ENCODE measurements at regions not wholly inside any gene's neighbourhood (a gene's known extent, or its start where the extent isn't known, plus 50 kb on each side); places are given as distances from the start of the nearest gene placed in this dataset.

DNA sequence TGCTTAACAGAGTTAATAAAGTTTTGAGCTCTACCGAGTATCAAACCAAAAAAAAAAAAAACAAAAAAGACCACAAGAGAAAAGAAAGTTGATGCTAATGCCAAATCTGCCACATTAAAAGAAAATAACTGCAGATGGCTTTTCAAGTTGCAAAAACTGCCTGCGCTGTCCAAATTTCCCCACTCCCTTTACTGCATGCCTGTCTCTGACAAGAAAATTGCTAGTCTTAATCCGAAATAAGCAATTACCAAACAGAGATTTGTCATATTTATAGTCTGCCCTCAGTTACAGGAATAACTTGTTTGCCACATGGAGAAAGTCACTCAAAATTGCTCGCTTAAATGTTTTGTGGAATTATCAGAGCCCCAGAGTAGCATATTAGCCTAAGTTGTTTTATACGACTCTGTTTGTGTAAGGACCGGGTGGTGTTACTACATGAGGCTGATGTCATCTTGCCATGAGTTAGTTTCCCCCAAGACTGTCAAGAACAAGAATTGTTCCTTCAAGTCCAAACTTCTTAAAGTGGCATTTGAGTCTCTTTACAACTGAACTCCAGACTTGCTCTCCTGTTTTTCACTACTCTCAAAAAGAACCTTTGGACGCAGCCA lies 160.9 kb downstream of the CEP120 start:
- DNase-seq (ENCODE audit: low read depth), result no peak
- in situ Hi-C loops (cut with HindIII; ENCODE audit: low sequenced_read_pairs), result no loop called here
- TF ChIP-seq, protein P1, sequence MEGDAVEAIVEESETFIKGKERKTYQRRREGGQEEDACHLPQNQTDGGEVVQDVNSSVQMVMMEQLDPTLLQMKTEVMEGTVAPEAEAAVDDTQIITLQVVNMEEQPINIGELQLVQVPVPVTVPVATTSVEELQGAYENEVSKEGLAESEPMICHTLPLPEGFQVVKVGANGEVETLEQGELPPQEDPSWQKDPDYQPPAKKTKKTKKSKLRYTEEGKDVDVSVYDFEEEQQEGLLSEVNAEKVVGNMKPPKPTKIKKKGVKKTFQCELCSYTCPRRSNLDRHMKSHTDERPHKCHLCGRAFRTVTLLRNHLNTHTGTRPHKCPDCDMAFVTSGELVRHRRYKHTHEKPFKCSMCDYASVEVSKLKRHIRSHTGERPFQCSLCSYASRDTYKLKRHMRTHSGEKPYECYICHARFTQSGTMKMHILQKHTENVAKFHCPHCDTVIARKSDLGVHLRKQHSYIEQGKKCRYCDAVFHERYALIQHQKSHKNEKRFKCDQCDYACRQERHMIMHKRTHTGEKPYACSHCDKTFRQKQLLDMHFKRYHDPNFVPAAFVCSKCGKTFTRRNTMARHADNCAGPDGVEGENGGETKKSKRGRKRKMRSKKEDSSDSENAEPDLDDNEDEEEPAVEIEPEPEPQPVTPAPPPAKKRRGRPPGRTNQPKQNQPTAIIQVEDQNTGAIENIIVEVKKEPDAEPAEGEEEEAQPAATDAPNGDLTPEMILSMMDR (IDR thresholded peaks at IDR 0.05; ENCODE audit: low read depth, low read length, missing control alignments), result no peak

DNA sequence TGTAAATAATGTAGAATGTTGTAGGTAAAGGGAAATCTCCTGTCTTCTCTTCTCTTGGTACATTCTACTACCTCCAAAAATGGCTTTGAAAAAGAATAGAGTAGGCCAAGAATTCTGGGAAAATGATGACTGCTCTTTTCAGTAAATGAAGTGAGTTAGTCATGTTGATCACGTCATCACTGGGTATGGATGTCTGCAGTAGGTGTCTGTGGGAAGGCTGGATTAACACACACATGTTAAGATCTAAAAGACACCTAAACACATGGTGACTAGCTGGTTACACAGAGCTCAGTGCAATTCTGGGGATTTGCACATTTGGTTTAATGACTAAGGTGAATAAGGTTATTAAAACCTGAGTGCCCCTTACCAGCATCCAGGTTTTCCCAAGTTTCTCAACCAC lies 161.5 kb downstream of the CEP120 start:
- in situ Hi-C loops (cut with HindIII; ENCODE audit: low sequenced_read_pairs), result no loop called here
- TF ChIP-seq, protein P1 (IDR thresholded peaks at IDR 0.05; ENCODE audit: low read depth, low read length, missing control alignments), result no peak
- DNase-seq (ENCODE audit: low read depth), result no peak
- no peak overlapping the region for H3K4me3 ChIP-seq (ENCODE audit: low read depth, low read length)

More for the DNA sequence above, 160.9 kb downstream of the CEP120 start:
- H3K4me3 ChIP-seq (ENCODE audit: low read depth, low read length), result no peak overlapping the region

DNA sequence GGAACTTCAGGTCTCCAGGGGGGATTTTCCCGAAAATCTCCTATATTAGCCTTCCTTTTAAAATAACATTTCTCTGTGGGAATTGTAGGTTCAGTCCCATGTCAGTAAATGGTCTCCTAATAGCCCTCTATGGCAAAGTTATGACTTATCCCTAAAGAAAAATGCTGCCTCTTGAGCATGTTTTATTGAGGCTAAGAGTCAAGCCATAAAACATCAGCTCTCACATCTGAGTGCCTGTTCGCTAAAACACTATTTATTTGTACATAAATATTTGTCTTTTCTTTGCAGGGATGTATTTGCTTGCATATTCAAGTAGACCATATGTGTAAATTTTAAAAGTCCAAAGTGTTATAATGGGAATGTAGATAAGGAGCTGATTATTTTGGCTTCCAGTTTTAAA lies 160.4 kb downstream of the PRDM6 start:
- DNase-seq (ENCODE audit: low read depth), result no peak
- in situ Hi-C loops (cut with HindIII; ENCODE audit: low sequenced_read_pairs), result no loop called here
- H3K4me3 ChIP-seq (ENCODE audit: low read depth, low read length), result no peak overlapping the region
- TF ChIP-seq, protein P1 (IDR thresholded peaks at IDR 0.05; ENCODE audit: low read depth, low read length, missing control alignments), result no peak

DNA sequence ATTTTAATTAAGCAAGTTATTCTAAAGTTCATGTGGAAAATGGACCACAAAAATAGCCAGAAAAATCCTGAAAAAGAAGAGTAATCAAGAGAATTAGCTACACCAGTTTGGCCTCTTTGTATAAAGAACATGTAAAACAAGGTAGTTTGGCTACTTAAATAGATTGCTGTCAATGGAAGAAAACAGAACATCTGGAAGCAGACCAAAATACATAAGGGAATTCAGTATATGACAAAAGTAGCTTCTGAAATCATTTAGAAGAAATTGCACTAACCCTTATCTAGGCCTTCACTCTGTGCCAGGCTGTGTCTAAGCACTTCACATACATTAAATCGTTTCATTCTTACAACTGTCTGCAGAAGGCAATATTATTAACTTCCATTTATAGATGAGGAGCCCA lies 156.6 kb downstream of the PRDM6 start:
- H3K4me3 ChIP-seq (ENCODE audit: low read depth, low read length), result no peak overlapping the region
- DNase-seq (ENCODE audit: low read depth), result no peak
- in situ Hi-C loops (cut with HindIII; ENCODE audit: low sequenced_read_pairs), result no loop called here
- TF ChIP-seq, protein P1 (IDR thresholded peaks at IDR 0.05; ENCODE audit: low read depth, low read length, missing control alignments), result no peak

DNA sequence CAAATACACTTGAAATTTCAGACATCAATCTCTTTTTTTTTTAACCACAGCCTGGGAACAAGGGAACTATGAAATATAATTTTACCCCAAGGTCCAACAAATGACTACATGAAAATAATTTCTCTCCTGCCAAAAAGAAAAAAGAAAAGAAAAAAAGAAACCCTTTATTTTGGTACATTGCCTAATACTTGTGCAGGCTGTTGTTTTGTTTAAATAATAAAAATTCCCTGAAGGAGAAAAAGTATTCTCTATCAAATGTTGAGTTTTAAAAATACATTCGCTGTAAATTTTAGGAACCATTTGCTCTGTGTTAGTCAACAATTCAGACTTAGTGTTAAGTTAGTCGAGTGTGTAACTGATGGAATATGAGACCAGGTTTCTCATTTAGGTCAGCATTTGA lies 155.4 kb downstream of the PRDM6 start:
- DNase-seq (ENCODE audit: low read depth), result no peak
- TF ChIP-seq, protein P1 (IDR thresholded peaks at IDR 0.05; ENCODE audit: low read depth, low read length, missing control alignments), result no peak
- H3K4me3 ChIP-seq (ENCODE audit: low read depth, low read length), result no peak overlapping the region
- in situ Hi-C loops (cut with HindIII; ENCODE audit: low sequenced_read_pairs), result no loop called here

Measured in astrocyte of the cerebellum (primary cell).